IMR-90 (cell line): ENCODE measurements at regions not wholly inside any gene's neighbourhood (a gene's known extent, or its start where the extent isn't known, plus 50 kb on each side); places are given as distances from the start of the nearest gene placed in this dataset.

Source experiments
- ATAC-seq: fragments of 200-7000 bp; cut with Tn5 transposase; 2 replicates; pipeline ENCODE4 v1.9.1; 2020; ENCODE audit warnings: low read depth, mild to moderate bottlenecking, moderate library complexity
- BruUV-seq: library from RNA; stranded (reverse); fragments of 400-500 nt; replicated peaks from 2 replicates; lab custom pipeline; 2021; lab: Mats Ljungman, UMichigan
- CTCF ChIA-PET: fragments of 300-600 bp; formaldehyde crosslinking; extraction: SDS; loops from one replicate; lab custom pipeline; 2021; ENCODE audit warnings: antibody characterized with exemption; lab: Yijun Ruan, JAX
- POLR2A ChIA-PET: fragments of 300-600 bp; sonication (Branson Sonifier 250); formaldehyde crosslinking; loops from one replicate; lab custom pipeline; 2022; ENCODE audit warnings: antibody characterized with exemption; ENCODE audit not compliant: unreplicated experiment; lab: Charles Lee
- DNase-seq: peaks from one replicate; pipeline ENCODE4 v3.0.0; 2013
- H2AFZ ChIP-seq: replicated peaks from 2 replicates; pipeline ENCODE3; 2013; ENCODE audit warnings: low read length, mild to moderate bottlenecking; ENCODE audit not compliant: poor library complexity
- H2AK5ac ChIP-seq: 2 replicates; pipeline ENCODE4 v1.6.1; 2013; ENCODE audit warnings: low read depth, low read length, inconsistent platforms
- H2AK9ac ChIP-seq: replicated peaks from 2 replicates; pipeline ENCODE3; 2013; ENCODE audit warnings: mild to moderate bottlenecking, low read depth, low read length, moderate library complexity; ENCODE audit not compliant: poor library complexity
- H2BK120ac ChIP-seq: 2 replicates; pipeline ENCODE4 v1.6.1; 2013; ENCODE audit warnings: low read depth, low read length, inconsistent platforms
- H2BK15ac ChIP-seq: 3 replicates; pipeline ENCODE4 v1.6.1; 2013; ENCODE audit warnings: low read depth, low read length, inconsistent platforms
- H2BK20ac ChIP-seq: 2 replicates; pipeline ENCODE4 v1.6.1; 2013; ENCODE audit warnings: low read depth, mild to moderate bottlenecking, inconsistent platforms, low read length, moderate library complexity
- H2BK5ac ChIP-seq: 2 replicates; pipeline ENCODE4 v1.6.1; 2013; ENCODE audit warnings: mild to moderate bottlenecking, low read depth, low read length, inconsistent platforms; ENCODE audit not compliant: poor library complexity, severe bottlenecking
- H3K14ac ChIP-seq: replicated peaks from 2 replicates; pipeline ENCODE4 v1.6.1; 2013; ENCODE audit warnings: low read depth, low read length, inconsistent platforms
- H3K18ac ChIP-seq: 2 replicates; pipeline ENCODE4 v1.6.1; 2013; ENCODE audit warnings: low read depth, low read length, control low read depth
- H3K23ac ChIP-seq: 2 replicates; pipeline ENCODE4 v1.6.1; 2013; ENCODE audit warnings: low read depth, low read length, inconsistent platforms
- H3K27ac ChIP-seq: 2 replicates; pipeline ENCODE4 v1.5.1; 2013; ENCODE audit warnings: mild to moderate bottlenecking, control low read depth, low read length; ENCODE audit not compliant: insufficient read depth
- H3K27me3 ChIP-seq: 2 replicates; pipeline ENCODE4 v1.6.1; 2013; ENCODE audit warnings: low read length; ENCODE audit not compliant: control insufficient read depth, insufficient read depth
- H3K36me3 ChIP-seq: 2 replicates; pipeline ENCODE4 v1.6.1; 2013; ENCODE audit warnings: low read length, mixed read lengths; ENCODE audit not compliant: control insufficient read depth, insufficient read depth
- H3K4ac ChIP-seq: 2 replicates; pipeline ENCODE4 v1.6.1; 2013; ENCODE audit warnings: low read depth, low read length, inconsistent platforms
- H3K4me1 ChIP-seq: 2 replicates; pipeline ENCODE4 v1.6.1; 2013; ENCODE audit warnings: low read length, mixed read lengths; ENCODE audit not compliant: control insufficient read depth, insufficient read depth
- H3K4me2 ChIP-seq: 2 replicates; pipeline ENCODE4 v1.6.1; 2013; ENCODE audit warnings: low read depth, mild to moderate bottlenecking, control low read depth, low read length, moderate library complexity
- H3K4me3 ChIP-seq: 2 replicates; pipeline ENCODE4 v1.5.1; 2013; ENCODE audit warnings: low read depth, mild to moderate bottlenecking, control low read depth, low read length, moderate library complexity; ENCODE audit not compliant: insufficient read depth
- H3K56ac ChIP-seq: 2 replicates; pipeline ENCODE4 v1.6.1; 2013; ENCODE audit warnings: low read length, inconsistent platforms; ENCODE audit not compliant: insufficient read depth; ENCODE audit errors: extremely low read depth
- H3K79me1 ChIP-seq, 2 experiments: 2 replicates each; pipeline ENCODE4 v1.6.1; 2013; ENCODE audit warnings: low read length in 2 of 2, inconsistent platforms in 1 of 2, low read depth in 1 of 2
- H3K9ac ChIP-seq: 2 replicates; pipeline ENCODE4 v1.6.1; 2013; ENCODE audit warnings: low read depth, low read length, control low read depth
- H3K9me1 ChIP-seq: 2 replicates; pipeline ENCODE4 v1.6.1; 2013; ENCODE audit warnings: low read length, inconsistent platforms; ENCODE audit not compliant: insufficient read depth
- H3K9me3 ChIP-seq: 2 replicates; pipeline ENCODE4 v1.6.1; 2013; ENCODE audit warnings: low read length; ENCODE audit not compliant: control insufficient read depth, insufficient read depth
- H4K20me1 ChIP-seq: 2 replicates; pipeline ENCODE4 v1.6.1; 2013; ENCODE audit warnings: low read length, inconsistent platforms; ENCODE audit not compliant: insufficient read depth
- H4K5ac ChIP-seq: 2 replicates; pipeline ENCODE4 v1.6.1; 2013; ENCODE audit warnings: mild to moderate bottlenecking, low read depth, low read length, control low read depth
- H4K8ac ChIP-seq, 2 experiments: 2 replicates each; pipeline ENCODE4 v1.6.1; 2013; ENCODE audit warnings: low read depth in 2 of 2, low read length in 2 of 2, control low read depth in 1 of 2, inconsistent platforms in 1 of 2
- H4K91ac ChIP-seq: 2 replicates; pipeline ENCODE4 v1.6.1; 2013; ENCODE audit warnings: low read depth, low read length, inconsistent platforms; ENCODE audit not compliant: insufficient read depth
- BHLHE40 ChIP-seq: fragments of 150-350 bp; IDR thresholded peaks from 2 replicates; pipeline ENCODE4 v1.6.1; 2016; ENCODE audit warnings: mild to moderate bottlenecking, low read depth, low read length
- CEBPB ChIP-seq: IDR thresholded peaks from 2 replicates; pipeline ENCODE4 v1.6.1; 2012; ENCODE audit warnings: low read depth, low read length, improper control_type of control experiment
- CHD1 ChIP-seq: IDR thresholded peaks from 2 replicates; pipeline ENCODE4 v1.6.1; 2012; ENCODE audit warnings: low read depth, low read length, improper control_type of control experiment
- CTCF ChIP-seq: conservative IDR thresholded peaks from 2 replicates; pipeline ENCODE4 v1.5.1; 2012; ENCODE audit warnings: mild to moderate bottlenecking, low read depth, low read length, improper control_type of control experiment
- ELK1 ChIP-seq: fragments of 150-350 bp; IDR thresholded peaks from 2 replicates; pipeline ENCODE4 v1.6.1; 2016; ENCODE audit warnings: low read depth, mild to moderate bottlenecking, low read length, moderate library complexity, borderline replicate concordance
- FOS ChIP-seq: fragments of 150-350 bp; IDR thresholded peaks from 2 replicates; pipeline ENCODE4 v1.6.1; 2016; ENCODE audit warnings: low read depth, low read length
- MAFK ChIP-seq: IDR thresholded peaks from 2 replicates; pipeline ENCODE4 v1.6.1; 2012; ENCODE audit warnings: low read depth, low read length, improper control_type of control experiment
- MAZ ChIP-seq: IDR thresholded peaks from 2 replicates; pipeline ENCODE4 v1.6.1; 2012; ENCODE audit warnings: low read depth, mild to moderate bottlenecking, low read length, improper control_type of control experiment, moderate library complexity, borderline replicate concordance
- MXI1 ChIP-seq: IDR thresholded peaks from 2 replicates; pipeline ENCODE4 v1.6.1; 2012; ENCODE audit warnings: low read depth, mild to moderate bottlenecking, low read length, moderate library complexity, borderline replicate concordance
- NFE2L2 ChIP-seq: fragments of 150-350 bp; IDR thresholded peaks from 2 replicates; pipeline ENCODE4 v1.6.1; 2016; ENCODE audit warnings: low read depth, mild to moderate bottlenecking, low read length
- POLR2A ChIP-seq: IDR thresholded peaks from 2 replicates; pipeline ENCODE4 v1.6.1; 2012; ENCODE audit warnings: mild to moderate bottlenecking, low read depth, low read length
- RAD21 ChIP-seq: IDR thresholded peaks from 2 replicates; pipeline ENCODE4 v1.6.1; 2012; ENCODE audit warnings: low read length, improper control_type of control experiment
- RCOR1 ChIP-seq: IDR thresholded peaks from 2 replicates; pipeline ENCODE4 v1.6.1; 2012; ENCODE audit warnings: mild to moderate bottlenecking, low read length, improper control_type of control experiment; ENCODE audit not compliant: insufficient replicate concordance
- RFX5 ChIP-seq: IDR thresholded peaks from 2 replicates; pipeline ENCODE4 v1.8.0; 2012; ENCODE audit warnings: low read depth, mild to moderate bottlenecking, low read length, moderate library complexity
- SMC3 ChIP-seq: fragments of 150-350 bp; IDR thresholded peaks from 2 replicates; pipeline ENCODE4 v1.6.1; 2016; ENCODE audit warnings: low read depth, mild to moderate bottlenecking, antibody characterized with exemption, low read length, moderate library complexity
- USF2 ChIP-seq: fragments of 150-350 bp; IDR thresholded peaks from 2 replicates; pipeline ENCODE4 v1.6.1; 2017; ENCODE audit warnings: mild to moderate bottlenecking, antibody characterized with exemption, low read length, low read depth
- WGBS, 2 experiments: methylation state at CpG; one replicate each; pipeline versions ENCODE4 v1.1.5 to v1.1.7; 2013; ENCODE audit warnings: missing lambda C conversion rate in 2 of 2; ENCODE audit not compliant: insufficient read length in 1 of 2; ENCODE audit errors: extremely low coverage in 2 of 2; 5-methylcytosine and 5-hydroxymethylcytosine counted together
- dilution Hi-C: fragments of 300-500 bp; cut with HindIII; formaldehyde crosslinking; loops from one replicate; pipeline ENCODE4 v1.14.3; 2018; ENCODE audit warnings: low sequenced_read_pairs; ENCODE audit not compliant: unreplicated experiment
- in situ Hi-C: fragments of 300-500 bp; cut with MboI; formaldehyde crosslinking; loops from 3 replicates; pipeline ENCODE4 v1.14.3; 2019; ENCODE audit warnings: low sequenced_read_pairs, inconsistent platforms, mixed read lengths
- intact Hi-C: fragments of 100-400 bp; cut with micrococcal nuclease; formaldehyde crosslinking; loops from 2 replicates; pipeline ENCODE4 v1.10.0; 2022

- H3K4ac ChIP-seq = no peak overlapping the region
- H3K23ac ChIP-seq = no peak overlapping the region
- no peak overlapping the region for H3K56ac ChIP-seq
- no peak overlapping the region for H2BK5ac ChIP-seq
- no CpG with 5 or more reads among the region's 1 CpG for WGBS, 2 experiments
- in situ Hi-C loops = no loop called here
- H3K18ac ChIP-seq = no peak overlapping the region
- no peak overlapping the region for H2AK9ac ChIP-seq
- ChIA-PET POLR2A (no interaction called here), CTCF (no interaction called here)
- no peaks in the 10 kb centered on the region for H4K20me1 ChIP-seq
- no peak overlapping the region for H2AK5ac ChIP-seq
- no peak overlapping the region for H2BK15ac ChIP-seq
- no TSS peak for BruUV-seq
- no peaks in the 10 kb centered on the region for H3K27me3 ChIP-seq
- DNase-seq = no peak
- H3K9me3 ChIP-seq = no peaks in the 10 kb centered on the region
- no peak overlapping the region for H3K27ac ChIP-seq
- H3K4me1 ChIP-seq = no peaks in the 10 kb centered on the region
- no peak overlapping the region for H3K14ac ChIP-seq
- H2AFZ ChIP-seq = no peak overlapping the region
- no peak overlapping the region for H3K4me2 ChIP-seq
- no peak overlapping the region for H2BK120ac ChIP-seq
- no peaks in the 10 kb centered on the region for H3K36me3 ChIP-seq
- no peak overlapping the region for H2BK20ac ChIP-seq
- no peaks in the 10 kb centered on the region for H3K9me1 ChIP-seq
- no peak overlapping the region for H4K5ac ChIP-seq
- no peak for TF ChIP-seq CEBPB
- no peak for TF ChIP-seq CTCF
- TF ChIP-seq USF2 = no peak
- TF ChIP-seq RAD21 = no peak
- TF ChIP-seq BHLHE40 = no peak
- TF ChIP-seq RCOR1 = no peak
- TF ChIP-seq FOS = no peak
- no peak for TF ChIP-seq POLR2A
- TF ChIP-seq MXI1 = no peak
- no peak for TF ChIP-seq ELK1
- TF ChIP-seq RFX5 = no peak
- TF ChIP-seq CHD1 = no peak
- TF ChIP-seq MAZ = no peak
- no peak for TF ChIP-seq SMC3
- TF ChIP-seq NFE2L2 = no peak
- no peak for TF ChIP-seq MAFK
- no peaks in the 10 kb centered on the region for H3K79me1 ChIP-seq
- H4K91ac ChIP-seq = no peak overlapping the region
- intact Hi-C loops = no loop called here
- H3K9ac ChIP-seq = no peak overlapping the region
- no peak for ATAC-seq
- no peak overlapping the region for H3K4me3 ChIP-seq
- dilution Hi-C loops = no loop called here
- no peak overlapping the region for H4K8ac ChIP-seq
These were observed 598.4 kb upstream of the SLITRK6 start for GRCh38 chr13:86397635-86398034.
